Stimulated activated naive CD4-positive, alpha-beta T cell (primary cell): ENCODE measurements at regions not wholly inside any gene's neighbourhood (a gene's known extent, or its start where the extent isn't known, plus 50 kb on each side); places are given as distances from the start of the nearest gene placed in this dataset.
"Not testable (repeated sequence)": the region's sequence is repeated elsewhere in the genome, so short reads cannot be mapped to it uniquely, and the experiment has no call there.

Experiments used
- DNase-seq, 6 experiments: peaks; one replicate each; lab custom pipeline; 2025; lab: John Stamatoyannopoulos, UW

DNA sequence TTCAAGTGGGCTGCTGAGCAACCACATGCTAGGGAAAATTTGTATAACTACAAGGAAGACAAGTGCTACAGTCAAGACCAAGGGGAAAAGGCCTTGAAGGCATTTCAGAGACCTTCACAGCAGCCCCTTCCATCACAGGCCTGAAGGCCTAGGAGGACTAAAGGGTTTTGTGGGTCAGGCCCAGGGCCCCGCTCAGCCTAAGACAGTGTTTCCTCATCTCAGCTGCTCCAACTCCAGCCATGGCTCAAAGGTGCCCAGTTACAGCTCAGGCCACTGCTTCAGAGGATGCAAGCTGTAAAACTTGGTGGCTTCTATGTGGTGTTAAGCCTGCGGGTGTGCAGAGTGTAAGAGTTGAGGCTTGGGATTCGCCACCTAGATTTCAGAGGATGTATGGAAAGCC, 260.5 kb downstream of the NXPE2 start:
- DNase-seq, result no peak

- DNase-seq, result no peak
Observed at GRCh38 chr11:114942207-114942606, 263.9 kb downstream of the NXPE2 start.

GRCh38 chr11:114949614-114950351, 271.5 kb downstream of the NXPE2 start:
- no peak for DNase-seq

- no peak for DNase-seq
Observed at GRCh38 chr11:114953039-114953438, 274.7 kb downstream of the NXPE2 start.

DNA sequence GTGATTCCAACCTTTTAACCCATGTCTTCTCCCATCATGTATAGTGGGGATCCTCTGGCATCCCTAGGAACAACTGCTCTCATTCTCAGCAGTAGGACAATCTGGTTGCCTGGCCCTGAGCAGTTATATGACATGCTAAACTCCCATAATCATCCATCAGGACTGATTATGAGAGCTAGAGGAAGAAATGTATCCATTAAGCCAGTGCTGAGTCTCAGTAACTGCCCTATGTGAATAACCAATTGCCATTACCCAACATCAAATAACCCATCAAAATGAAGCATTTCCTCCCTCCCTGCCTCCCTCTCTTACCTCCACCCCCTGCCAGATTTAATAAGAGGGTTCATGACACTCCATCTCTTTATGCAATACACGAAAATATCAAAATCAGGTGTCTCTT, 277.6 kb downstream of the NXPE2 start:
- no peak for DNase-seq

- no peak for DNase-seq
Observed at GRCh38 chr11:114956566-114956965, 278.2 kb downstream of the NXPE2 start.

- DNase-seq, result no peak
Observed at GRCh38 chr11:114959953-114960505, 281.7 kb downstream of the NXPE2 start.

GRCh38 chr11:114960819-114961218, 282.5 kb downstream of the NXPE2 start:
- not testable (repeated sequence) for DNase-seq

DNA sequence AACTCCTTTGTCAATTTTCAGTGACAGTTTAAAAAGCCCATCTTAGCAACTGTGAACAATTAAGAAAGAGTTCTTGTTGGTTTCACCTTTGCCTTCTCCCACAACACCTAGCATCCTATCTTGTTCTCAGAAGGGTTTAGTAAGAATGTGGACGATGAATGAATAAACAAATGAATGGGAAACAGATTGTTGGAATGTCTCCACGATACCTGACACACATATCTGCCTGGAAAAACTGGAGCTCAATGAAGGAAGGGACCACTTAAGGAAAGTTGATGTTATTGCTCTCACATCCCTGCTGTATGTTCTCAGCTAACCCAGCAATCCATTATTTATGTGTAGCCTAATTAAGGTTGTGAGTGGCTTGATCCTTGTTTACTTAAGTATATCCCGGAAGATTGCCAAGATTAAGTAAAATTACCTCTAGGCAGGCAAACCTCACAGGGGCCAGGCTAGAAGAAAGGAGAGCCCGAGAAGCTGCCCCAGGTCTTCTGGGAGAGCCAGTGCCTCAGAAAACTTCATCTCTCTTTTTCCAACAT, 286.4 kb downstream of the NXPE2 start:
- DNase-seq, result no peak

DNA sequence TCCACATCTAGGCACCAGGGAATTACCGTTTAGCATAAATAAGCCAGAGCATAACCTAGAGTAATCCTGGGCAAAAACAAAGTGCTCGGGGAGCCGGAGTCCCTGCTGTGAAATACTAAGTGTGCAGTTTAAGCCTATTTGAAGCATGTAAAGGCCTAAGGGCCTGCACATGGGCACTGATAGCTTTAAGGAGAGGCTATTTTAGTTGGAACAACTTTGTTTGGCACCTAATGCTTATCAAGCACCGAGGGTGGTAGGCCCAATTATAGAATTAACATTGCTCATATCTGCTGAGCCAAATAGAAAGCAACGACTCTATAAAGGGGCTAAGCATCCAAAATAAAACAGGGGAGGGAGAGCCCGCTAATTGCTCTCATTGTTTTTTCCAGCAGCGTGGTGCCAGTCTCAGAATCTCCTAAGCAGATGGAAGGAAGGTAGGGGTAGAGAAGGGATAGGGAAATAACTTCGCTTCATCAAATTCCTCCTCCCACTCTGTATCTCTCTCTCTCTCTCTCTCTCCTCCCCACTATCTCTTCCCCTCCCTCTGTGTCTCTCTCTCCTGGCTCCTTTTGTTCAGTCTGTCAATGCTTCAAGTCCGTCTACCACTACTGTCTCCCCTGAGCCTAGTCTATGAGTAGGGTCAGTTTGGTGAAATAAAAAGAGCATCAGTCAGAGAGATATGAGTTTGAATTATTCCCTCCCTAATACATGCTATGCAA, 292.8 kb downstream of the NXPE2 start:
- no peak for DNase-seq

- no peak for DNase-seq
Observed at GRCh38 chr11:114972105-114972504, 293.8 kb downstream of the NXPE2 start.

- DNase-seq, result no peak
Observed at GRCh38 chr11:114977651-114978050, 299.3 kb downstream of the NXPE2 start.

GRCh38 chr11:114982141-114982540, 303.8 kb downstream of the NXPE2 start:
- DNase-seq, result no peak

DNA sequence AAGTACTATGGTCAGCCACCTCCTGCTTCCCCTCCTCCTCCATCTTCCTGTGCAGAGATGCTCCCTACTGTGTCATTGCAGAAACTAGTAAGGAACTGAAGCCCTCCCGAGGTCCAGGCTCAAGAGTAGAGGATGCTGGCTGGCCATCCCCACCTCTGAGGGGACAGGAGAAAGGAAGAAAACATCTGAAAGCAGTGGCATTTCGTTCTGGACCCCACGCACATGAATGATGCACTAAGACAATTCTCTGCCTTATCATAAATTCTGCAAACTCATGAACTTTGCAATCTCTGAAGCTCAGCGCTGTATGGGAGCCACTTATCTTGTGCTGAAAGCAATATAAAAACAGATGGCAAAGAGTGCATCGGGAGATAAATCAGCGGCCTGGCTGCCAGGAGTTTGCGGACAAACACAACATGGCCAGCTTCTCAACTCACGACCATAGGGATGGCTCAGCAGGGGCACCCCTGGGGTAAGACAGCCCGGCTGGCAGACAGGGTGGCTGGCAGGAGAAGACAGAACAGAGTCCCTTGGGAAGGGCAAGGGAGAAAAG, 306.4 kb downstream of the NXPE2 start:
- DNase-seq, result no peak

DNA sequence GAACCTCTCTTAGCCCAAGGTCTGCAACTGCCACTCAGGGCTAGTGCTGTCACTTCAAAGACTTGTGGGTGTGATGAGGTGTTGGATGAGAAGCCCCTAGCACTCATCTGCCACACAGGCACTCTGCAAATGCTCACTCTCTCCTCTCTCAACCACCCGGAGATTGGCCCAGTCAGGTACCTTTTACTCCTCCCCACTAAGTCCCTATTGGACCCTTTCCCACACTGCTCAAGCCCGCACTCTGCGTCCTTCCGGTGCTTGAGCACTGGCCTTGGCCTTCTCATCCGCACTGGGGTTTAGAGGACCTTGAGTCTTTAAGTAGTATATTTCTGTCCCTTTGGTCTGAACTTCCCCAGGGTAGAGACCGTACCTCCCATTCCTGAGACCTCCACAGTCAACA, 308.0 kb downstream of the NXPE2 start:
- DNase-seq, result no peak

DNA sequence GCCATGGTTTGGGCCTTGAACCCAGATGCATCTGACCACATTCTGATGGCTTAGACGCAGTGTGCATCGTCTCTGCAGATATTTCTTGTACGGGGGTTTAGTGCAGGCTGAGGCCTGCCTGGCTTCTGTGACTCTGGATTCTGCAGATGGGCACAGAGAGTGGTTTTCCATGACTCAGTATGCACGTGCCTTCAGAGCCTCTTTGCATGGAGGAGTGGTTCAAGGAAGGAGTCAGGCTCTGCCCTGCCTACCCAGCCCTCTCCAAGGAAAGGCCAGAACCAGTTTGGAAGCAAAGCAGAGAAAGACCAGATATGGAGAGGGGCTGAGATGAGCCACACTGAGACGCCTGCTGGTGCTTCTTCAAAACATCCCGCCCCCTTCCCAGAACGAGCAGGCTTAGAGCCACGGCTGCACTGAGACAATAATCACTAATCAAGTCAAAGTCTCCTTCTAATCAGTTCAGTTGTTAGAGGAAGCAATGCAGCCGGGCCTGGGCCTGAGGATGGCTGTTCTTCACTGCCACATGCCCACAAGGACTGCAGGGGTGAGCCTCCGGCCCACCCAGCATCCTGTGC, 308.9 kb downstream of the NXPE2 start:
- DNase-seq, result no peak

DNA sequence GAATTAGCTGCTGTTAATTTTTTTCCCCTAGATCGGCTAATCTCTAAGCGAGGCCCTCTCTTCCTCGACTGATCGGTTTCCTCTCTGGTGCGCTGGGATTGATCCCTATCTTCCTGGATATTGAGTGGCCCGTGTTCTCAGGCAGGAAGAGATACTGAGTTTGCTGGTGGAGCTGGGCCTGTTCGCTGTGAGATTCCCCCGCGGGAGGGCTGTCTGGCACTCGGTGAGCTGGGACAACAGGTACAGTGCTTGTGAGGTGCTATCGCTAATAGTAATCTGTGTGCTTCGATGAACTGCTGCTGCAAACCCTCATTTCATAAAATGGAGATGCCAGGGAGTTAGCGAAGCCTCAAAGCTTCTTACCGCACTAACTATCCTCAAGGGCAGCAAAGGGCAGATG, 310.3 kb downstream of the NXPE2 start:
- DNase-seq, result no peak

DNA sequence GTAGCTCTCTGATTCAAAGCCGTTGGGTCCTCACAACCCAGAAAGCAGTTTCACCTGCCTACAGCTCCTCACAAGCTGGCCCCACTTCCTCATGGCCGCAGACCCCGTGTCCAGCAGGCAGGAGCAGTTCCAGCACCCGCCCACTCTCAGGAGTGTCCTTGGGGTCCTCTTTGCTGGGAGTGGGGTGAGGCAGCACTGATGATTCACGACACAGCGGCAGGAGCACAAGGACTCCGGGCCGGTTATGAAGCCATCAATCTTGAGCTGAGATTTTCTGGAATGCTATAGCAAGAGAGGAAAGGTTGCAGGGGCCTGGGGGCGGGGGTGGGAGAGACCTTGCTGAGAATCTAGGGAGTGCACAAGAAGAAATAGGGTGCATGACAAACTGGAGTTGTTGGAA, 311.2 kb downstream of the NXPE2 start:
- DNase-seq, result no peak

GRCh38 chr11:115005663-115006062, 327.3 kb downstream of the NXPE2 start:
- DNase-seq, result no peak

DNA sequence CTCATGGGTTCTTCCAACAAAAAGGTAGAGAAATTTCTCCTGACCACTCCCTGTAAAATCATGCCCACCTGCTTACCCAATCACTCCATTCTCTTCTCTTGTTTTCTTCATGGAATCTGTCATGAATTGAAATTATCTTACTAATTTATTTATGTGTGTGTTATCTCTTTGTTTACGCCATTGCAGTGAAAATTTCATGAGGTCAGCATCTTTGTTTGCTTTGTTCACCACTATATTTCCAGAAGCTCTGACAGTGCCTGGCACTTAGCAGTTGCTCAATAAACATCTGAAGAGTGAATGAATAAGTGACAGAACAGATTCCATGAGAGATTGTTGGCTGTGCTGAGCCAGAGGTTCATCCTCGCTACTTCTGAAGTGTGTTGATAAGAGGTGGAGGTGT, 329.5 kb downstream of the NXPE2 start:
- DNase-seq, result no peak

DNA sequence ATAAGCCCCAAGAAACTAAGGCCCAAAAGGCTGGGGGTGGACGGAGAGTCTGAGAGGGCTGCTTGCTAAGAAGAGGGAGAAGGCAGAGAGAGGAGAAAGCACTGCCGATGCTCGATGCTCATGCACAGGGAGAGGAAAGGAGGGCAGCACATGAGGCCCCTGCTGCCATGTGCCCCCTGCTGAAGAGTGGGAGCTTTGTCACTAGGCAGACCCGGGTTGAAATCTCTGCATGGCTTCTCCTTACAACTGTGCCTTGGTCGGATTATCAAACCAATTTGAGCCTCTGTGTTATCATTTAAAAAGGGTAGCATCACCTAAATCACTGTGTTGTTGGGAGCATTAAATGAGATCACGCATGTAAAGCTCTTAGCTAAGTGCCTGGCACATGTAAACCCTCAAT, 330.5 kb downstream of the NXPE2 start:
- no peak for DNase-seq

- no peak for DNase-seq
Observed at GRCh38 chr11:115017529-115017928, 339.2 kb downstream of the NXPE2 start.
